PC-9 (cell line): ENCODE measurements at regions not wholly inside any gene's neighbourhood (a gene's known extent, or its start where the extent isn't known, plus 50 kb on each side); places are given as distances from the start of the nearest gene placed in this dataset.
A peak's percentile ranks its signal among the peaks of the same experiment; 100 is the strongest.

Experiments
- BruUV-seq: library from RNA; stranded (reverse); fragments of 400-500 nt; replicated peaks from 2 replicates; lab custom pipeline; 2021; lab: Mats Ljungman, UMichigan
- CTCF ChIA-PET: fragments of 300-600 bp; sonication (Branson Sonifier 250); formaldehyde crosslinking; loops from one replicate; lab custom pipeline; 2022; ENCODE audit warnings: antibody characterized with exemption; lab: Charles Lee
- POLR2A ChIA-PET: fragments of 300-600 bp; sonication (Branson Sonifier 250); formaldehyde crosslinking; loops from one replicate; lab custom pipeline; 2022; ENCODE audit warnings: antibody characterized with exemption; ENCODE audit not compliant: unreplicated experiment; lab: Charles Lee
- DNase-seq, 2 experiments: peaks; one replicate each; pipeline versions ENCODE4 v3.0.0 to v3.0.0-alpha.2; 2015 to 2022; ENCODE audit warnings: mixed read lengths in 1 of 2
- H2AFZ ChIP-seq: fragments of 200-600 bp; sonication (generic); 2 replicates; pipeline ENCODE4 v1.8.1; 2017; ENCODE audit warnings: antibody characterized with exemption
- H3F3A ChIP-seq: fragments of 200-600 bp; sonication (generic); 2 replicates; pipeline ENCODE4 v1.8.1; 2017; ENCODE audit warnings: antibody characterized with exemption, mild to moderate bottlenecking, low read depth; ENCODE audit not compliant: insufficient read depth
- H3K27ac ChIP-seq: fragments of 200-600 bp; sonication (generic); 2 replicates; pipeline ENCODE4 v1.6.1; 2016; ENCODE audit warnings: mixed run types
- H3K27me3 ChIP-seq: fragments of 200-600 bp; sonication (generic); 2 replicates; pipeline ENCODE4 v1.6.1; 2016; ENCODE audit warnings: low read depth, mixed run types; ENCODE audit not compliant: insufficient read depth
- H3K36me3 ChIP-seq: fragments of 200-600 bp; sonication (generic); 2 replicates; pipeline ENCODE4 v1.6.1; 2016; ENCODE audit warnings: low read depth, mixed run types
- H3K4me1 ChIP-seq: fragments of 200-600 bp; sonication (generic); replicated peaks from 2 replicates; pipeline ENCODE4 v1.6.1; 2016; ENCODE audit warnings: mixed run types; ENCODE audit not compliant: insufficient read depth
- H3K4me2 ChIP-seq: fragments of 200-600 bp; sonication (generic); 2 replicates; pipeline ENCODE4 v1.6.1; 2017; ENCODE audit warnings: mixed run types
- H3K4me3 ChIP-seq: fragments of 200-600 bp; sonication (generic); 2 replicates; pipeline ENCODE4 v1.6.1; 2016; ENCODE audit warnings: mixed run types
- H3K79me2 ChIP-seq: fragments of 200-600 bp; sonication (generic); 2 replicates; pipeline ENCODE4 v1.6.1; 2017; ENCODE audit warnings: low read depth, mixed run types
- H3K9me2 ChIP-seq: fragments of 200-600 bp; sonication (generic); 2 replicates; pipeline ENCODE4 v1.8.1; 2017; ENCODE audit warnings: mild to moderate bottlenecking; ENCODE audit not compliant: insufficient read depth
- H3K9me3 ChIP-seq: fragments of 200-600 bp; sonication (generic); 2 replicates; pipeline ENCODE4 v1.8.1; 2016; ENCODE audit warnings: low read depth; ENCODE audit not compliant: insufficient read depth
- H4K20me1 ChIP-seq: fragments of 200-600 bp; sonication (generic); 2 replicates; pipeline ENCODE4 v1.8.1; 2017; ENCODE audit not compliant: insufficient read depth
- CTCF ChIP-seq: fragments of 200-600 bp; sonication (generic); conservative IDR thresholded peaks from 2 replicates; pipeline ENCODE4 v1.6.1; 2017; ENCODE audit warnings: mixed run types, antibody characterized with exemption, mild to moderate bottlenecking, moderate library complexity
- EZH2 ChIP-seq: fragments of 200-600 bp; sonication (generic); IDR thresholded peaks from 2 replicates; pipeline ENCODE4 v1.8.0; 2017; ENCODE audit warnings: antibody characterized with exemption, low read depth
- intact Hi-C: fragments of 100-400 bp; cut with micrococcal nuclease; formaldehyde crosslinking; loops from one replicate; pipeline ENCODE4 v1.10.0; 2022; ENCODE audit not compliant: unreplicated experiment

- DNase-seq = no peak
- Histone ChIP-seq H3K9me2 (no peaks in the 10 kb centered on the region), H3K4me2 (no peak overlapping the region), H3K4me3 (no peak overlapping the region), H3K27ac (no peak overlapping the region), H4K20me1 (no peaks in the 10 kb centered on the region), H3K9me3 (no peaks in the 10 kb centered on the region), H3K79me2 (no peaks in the 10 kb centered on the region), H3F3A (no peaks in the 10 kb centered on the region), H3K4me1 (no peaks in the 10 kb centered on the region), H3K36me3 (no peaks in the 10 kb centered on the region), H2AFZ (no peak overlapping the region), H3K27me3 (no peaks in the 10 kb centered on the region)
- no TSS peak for BruUV-seq
- intact Hi-C loops = no loop called here
- ChIA-PET CTCF (no interaction called here), POLR2A (no interaction called here)
- no peak for TF ChIP-seq EZH2
- TF ChIP-seq CTCF = no peak
Observed at GRCh38 chr13:56865416-56865815, 275.3 kb upstream of the PRR20A start.

- H3K79me2 ChIP-seq = no peaks in the 10 kb centered on the region
- intact Hi-C loops = no loop called here
- CTCF ChIA-PET = no interaction called here
Observed at GRCh38 chr13:56869671-56870070, 271.0 kb upstream of the PRR20A start.

GRCh38 chr13:56886398-56886797, 254.3 kb upstream of the PRR20A start:
- Histone ChIP-seq H3K27ac (no peak overlapping the region), H3K79me2 (no peaks in the 10 kb centered on the region), H4K20me1 (no peaks in the 10 kb centered on the region), H3K36me3 (no peaks in the 10 kb centered on the region), H3K9me2 (no peaks in the 10 kb centered on the region), H3K4me3 (no peak overlapping the region), H3K4me1 (no peaks in the 10 kb centered on the region), H3K9me3 (no peaks in the 10 kb centered on the region), H2AFZ (0 out of 2 replicates have a peak overlapping the region, but pooled peaks have one; percentile 39), H3K4me2 (no peak overlapping the region), H3K27me3 (no peaks in the 10 kb centered on the region), H3F3A (no peaks in the 10 kb centered on the region)
- no peak for DNase-seq
- no peak for TF ChIP-seq CTCF
- ChIA-PET CTCF (no interaction called here), POLR2A (no interaction called here)
- intact Hi-C loops = no loop called here
- no TSS peak for BruUV-seq

More at GRCh38 chr13:56869671-56870070, 271.0 kb upstream of the PRR20A start:
- Histone ChIP-seq H3K4me2 (no peak overlapping the region), H3K9me3 (no peaks in the 10 kb centered on the region), H3K27me3 (no peaks in the 10 kb centered on the region), H2AFZ (no peak overlapping the region), H3K9me2 (no peaks in the 10 kb centered on the region), H3K27ac (no peak overlapping the region), H3K4me3 (no peak overlapping the region), H4K20me1 (no peaks in the 10 kb centered on the region), H3F3A (no peaks in the 10 kb centered on the region), H3K36me3 (no peaks in the 10 kb centered on the region), H3K4me1 (no peaks in the 10 kb centered on the region)
- DNase-seq = no peak
- POLR2A ChIA-PET = no interaction called here
- no TSS peak for BruUV-seq
- no peak for TF ChIP-seq EZH2
- TF ChIP-seq CTCF = no peak
